AG04450 (cell line): ENCODE measurements at regions not wholly inside any gene's neighbourhood (a gene's known extent, or its start where the extent isn't known, plus 50 kb on each side); places are given as distances from the start of the nearest gene placed in this dataset.

ENCODE experiments used
- CTCF ChIA-PET: fragments of 300-600, 350-600 bp; formaldehyde crosslinking; extraction: SDS; loops from one replicate; lab custom pipeline; 2022; ENCODE audit warnings: antibody characterized with exemption, inconsistent platforms; lab: Charles Lee
- POLR2A ChIA-PET: fragments of 350-600 bp; formaldehyde crosslinking; extraction: SDS; loops from one replicate; lab custom pipeline; 2021; ENCODE audit warnings: antibody characterized with exemption, inconsistent platforms; lab: Yijun Ruan, JAX
- DNase-seq: peaks from one replicate; pipeline ENCODE4 v3.0.0-alpha.2; 2011; ENCODE audit warnings: low read depth, low spot score
- H3K27ac ChIP-seq: one replicate; pipeline ENCODE4 v1.5.1; 2012; ENCODE audit warnings: low read depth, low read length, control low read depth
- H3K27me3 ChIP-seq: one replicate; pipeline ENCODE4 v1.6.0; 2012; ENCODE audit warnings: low read length; ENCODE audit not compliant: control insufficient read depth, insufficient read depth
- H3K4me3 ChIP-seq: 2 replicates; pipeline ENCODE4 v1.5.1; 2011; ENCODE audit warnings: mild to moderate bottlenecking, low read depth, low read length, control low read depth
- H3K9me3 ChIP-seq: 2 replicates; pipeline ENCODE4 v1.5.1; 2012; ENCODE audit warnings: low read length; ENCODE audit not compliant: control insufficient read depth, insufficient read depth
- CTCF ChIP-seq: IDR thresholded peaks from 2 replicates; pipeline ENCODE4 v1.5.1; 2011; ENCODE audit warnings: low read depth, low read length, control low read depth, inconsistent platforms

- ChIA-PET POLR2A (no interaction called here), CTCF (interaction anchor here (2.9 kb wide), 1 partner anchor 237 kb away, joined by 15 read pairs; no protein-coding TSS in a partner anchor)
- no peak for DNase-seq
Observed at GRCh38 chr6:124877468-124877867, 84.8 kb upstream of the RNF217 start.

GRCh38 chr6:124879110-124879991, 82.9 kb upstream of the RNF217 start:
- no peak overlapping the region for H3K27ac ChIP-seq
- H3K9me3 ChIP-seq: no peaks in the 10 kb centered on the region
- CTCF ChIA-PET: interaction anchor here (2.9 kb wide), 1 partner anchor 235 kb away, joined by 15 read pairs; no protein-coding TSS in a partner anchor
- DNase-seq: no peak
- POLR2A ChIA-PET: no interaction called here
- TF ChIP-seq CTCF: no peak
- no peaks in the 10 kb centered on the region for H3K27me3 ChIP-seq
- no peak overlapping the region for H3K4me3 ChIP-seq

More at GRCh38 chr6:124877468-124877867, 84.8 kb upstream of the RNF217 start:
- no peak overlapping the region for H3K4me3 ChIP-seq
- no peaks in the 10 kb centered on the region for H3K27me3 ChIP-seq
- no peaks in the 10 kb centered on the region for H3K9me3 ChIP-seq
- no peak overlapping the region for H3K27ac ChIP-seq
- TF ChIP-seq CTCF: no peak

GRCh38 chr6:124879992-124880355, 82.3 kb upstream of the RNF217 start:
- DNase-seq: no peak
- ChIA-PET POLR2A (no interaction called here), CTCF (no interaction called here)
- TF ChIP-seq CTCF: no peak
- H3K27me3 ChIP-seq: no peaks in the 10 kb centered on the region
- H3K27ac ChIP-seq: no peak overlapping the region
- H3K9me3 ChIP-seq: no peaks in the 10 kb centered on the region
- no peak overlapping the region for H3K4me3 ChIP-seq

GRCh38 chr6:124881898-124882578, 80.2 kb upstream of the RNF217 start:
- TF ChIP-seq CTCF: no peak
- ChIA-PET POLR2A (no interaction called here), CTCF (no interaction called here)
- DNase-seq: peak; percentile 24
- H3K4me3 ChIP-seq: no peak overlapping the region
- H3K27ac ChIP-seq: no peak overlapping the region
- no peaks in the 10 kb centered on the region for H3K9me3 ChIP-seq
- no peaks in the 10 kb centered on the region for H3K27me3 ChIP-seq
